ENCODE measurements at regions not wholly inside any gene's neighbourhood (a gene's known extent, or its start where the extent isn't known, plus 50 kb on each side); places are given as distances from the start of the nearest gene placed in this dataset.

DNA sequence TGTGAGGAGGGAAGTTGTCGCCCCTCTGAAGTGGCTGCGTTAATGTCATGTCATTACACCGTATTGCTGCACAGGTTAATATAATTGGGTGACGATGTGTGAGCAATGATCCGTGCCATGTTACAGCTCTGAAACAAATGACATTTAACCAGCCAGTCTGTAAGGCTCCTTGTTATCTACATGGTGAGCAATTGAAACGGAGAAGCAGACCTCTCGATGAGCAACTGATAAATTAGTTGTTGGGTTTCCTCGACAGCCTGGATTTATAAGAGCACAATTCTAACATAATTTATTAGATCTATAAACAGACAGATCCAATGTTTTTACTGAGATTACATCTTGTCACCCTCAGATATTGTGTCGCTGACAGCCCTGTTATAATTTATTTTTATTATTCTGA is 49.9 kb upstream of the MAFB start:
- DNase-seq (ENCODE audit: low read depth) = no peak

DNA sequence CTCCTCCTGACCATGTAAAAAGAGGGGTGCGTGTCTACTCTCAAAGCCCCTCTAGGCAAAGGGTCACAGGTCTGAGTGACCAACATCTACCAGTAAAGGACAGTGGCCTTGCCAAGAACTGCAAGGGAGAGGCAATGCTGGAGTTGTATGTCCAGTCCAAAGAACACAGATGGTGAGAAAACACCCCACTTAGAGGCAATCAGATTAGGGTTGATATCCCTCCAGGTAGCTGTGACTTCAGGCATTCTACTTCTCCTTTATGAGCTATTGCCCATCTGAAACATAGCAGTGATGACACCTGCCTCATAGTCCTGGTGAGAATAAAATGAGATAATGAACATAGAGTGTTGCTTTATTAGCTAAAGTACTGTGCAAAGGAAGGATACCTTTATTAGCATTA is 50.8 kb upstream of the MAFB start:
- no peak for DNase-seq (ENCODE audit: low read depth)

DNA sequence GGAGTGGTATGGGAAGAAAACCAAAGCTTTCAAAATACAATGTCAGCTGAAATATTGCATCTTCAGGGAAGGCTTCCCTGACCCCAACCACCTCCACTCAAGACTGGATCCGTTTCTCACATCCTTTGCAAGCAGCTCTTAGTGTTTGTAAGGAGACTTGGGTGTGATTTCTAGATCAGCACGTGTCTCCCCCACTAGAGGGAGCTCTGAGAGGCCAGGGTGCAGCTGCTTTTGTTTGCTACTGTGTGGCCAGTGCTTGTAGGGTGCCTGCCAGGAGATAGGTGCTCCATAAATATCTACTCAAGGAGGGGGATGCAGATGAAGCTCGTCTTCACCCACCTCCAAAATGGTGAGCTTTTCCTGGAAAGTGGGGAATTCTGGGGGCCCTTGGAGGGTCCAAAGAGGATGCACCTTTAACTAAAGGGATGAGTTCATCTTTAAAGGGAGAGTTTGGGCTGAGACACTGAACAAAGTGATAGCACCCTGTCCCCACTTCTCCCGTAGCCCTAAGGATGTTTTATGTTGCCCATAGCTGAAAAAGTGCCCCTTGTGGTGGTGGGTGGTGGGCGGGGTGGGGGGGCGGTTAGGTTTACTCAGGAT is 52.6 kb upstream of the MAFB start:
- no peak for DNase-seq (ENCODE audit: low read depth)

DNA sequence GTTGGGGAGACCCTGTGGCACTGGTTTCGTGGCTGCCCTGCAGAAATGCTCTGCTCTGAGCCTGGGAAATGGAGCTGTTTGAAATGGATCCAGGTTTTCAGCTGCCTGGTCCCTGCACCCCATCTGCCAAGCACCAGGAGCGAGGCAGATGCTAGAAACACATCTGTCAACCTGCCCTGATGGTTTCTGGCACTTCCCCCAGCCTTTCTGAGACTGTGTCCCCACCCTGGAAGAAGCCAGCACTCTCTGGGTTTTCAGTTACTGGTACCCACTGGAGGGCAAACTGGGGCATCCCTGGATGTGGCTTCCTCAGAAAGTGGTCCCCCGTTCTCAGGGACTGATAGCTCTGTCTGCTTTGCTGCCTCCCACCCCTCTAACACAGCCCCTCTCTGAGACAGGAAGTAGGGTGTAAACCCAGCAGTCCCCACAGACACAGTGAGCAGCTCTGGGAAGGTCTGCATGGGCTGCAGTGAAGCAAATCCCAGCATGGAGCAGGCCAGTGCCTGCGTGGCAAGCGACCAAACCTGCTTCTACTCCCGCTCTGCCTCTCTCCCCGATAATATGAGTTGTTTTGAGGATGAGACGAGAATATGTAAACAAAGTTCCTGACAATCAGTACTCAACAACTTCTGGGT is 54.2 kb upstream of the MAFB start:
- no peak for DNase-seq (ENCODE audit: low read depth)

DNA sequence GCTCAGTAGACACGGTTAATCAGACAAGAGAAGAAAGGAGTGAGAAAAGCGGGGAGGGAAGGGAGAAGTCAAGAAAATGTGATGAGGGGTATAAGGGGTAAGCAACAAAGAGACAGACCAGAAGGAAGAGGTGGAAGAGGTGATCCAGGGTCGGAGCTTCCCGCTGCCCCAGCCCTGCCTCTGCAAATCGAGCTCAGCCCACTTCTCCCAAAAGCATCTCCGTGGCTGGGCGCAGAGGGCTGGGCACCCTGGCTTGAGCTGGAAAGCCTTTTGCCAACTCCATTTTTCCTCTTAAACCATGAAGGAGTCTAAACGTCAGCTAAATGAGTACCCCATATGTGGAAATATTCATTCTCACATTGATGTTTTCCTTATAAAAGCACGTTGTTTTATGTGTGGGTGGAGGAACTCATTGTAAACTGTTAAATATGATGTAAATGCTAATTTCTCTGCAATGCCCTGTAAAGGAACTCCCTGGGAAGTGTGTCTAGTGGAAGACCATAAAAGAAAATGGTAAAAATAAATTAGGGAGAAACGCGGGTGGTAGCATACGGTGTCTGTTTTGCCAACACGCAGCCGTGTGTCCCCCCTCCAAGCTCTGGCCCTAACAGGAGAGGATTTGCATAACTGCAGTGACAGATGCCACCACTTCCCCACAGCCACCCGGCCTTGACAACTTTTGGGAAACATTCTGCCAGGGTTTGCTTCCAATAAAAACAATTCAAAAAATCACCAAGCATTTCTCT is 55.2 kb upstream of the MAFB start:
- no peak for DNase-seq (ENCODE audit: low read depth)

DNA sequence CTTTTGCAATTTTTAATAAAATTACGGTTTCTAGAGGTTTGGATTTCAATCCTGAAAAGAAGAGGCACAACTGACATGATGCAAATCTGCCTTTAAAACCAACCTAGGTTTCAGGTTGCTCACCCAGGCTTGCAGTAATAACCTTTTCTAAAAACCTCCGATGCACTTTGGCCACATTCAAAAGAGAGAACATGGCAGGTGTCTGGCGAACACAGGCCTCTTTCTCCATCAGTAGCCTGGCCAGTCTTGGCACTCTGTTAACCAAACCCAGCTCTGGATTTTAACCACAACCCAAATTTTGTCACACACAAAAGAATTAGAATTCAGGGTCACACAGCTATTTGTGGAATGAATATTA is 55.8 kb upstream of the MAFB start:
- no peak for DNase-seq (ENCODE audit: low read depth)

DNA sequence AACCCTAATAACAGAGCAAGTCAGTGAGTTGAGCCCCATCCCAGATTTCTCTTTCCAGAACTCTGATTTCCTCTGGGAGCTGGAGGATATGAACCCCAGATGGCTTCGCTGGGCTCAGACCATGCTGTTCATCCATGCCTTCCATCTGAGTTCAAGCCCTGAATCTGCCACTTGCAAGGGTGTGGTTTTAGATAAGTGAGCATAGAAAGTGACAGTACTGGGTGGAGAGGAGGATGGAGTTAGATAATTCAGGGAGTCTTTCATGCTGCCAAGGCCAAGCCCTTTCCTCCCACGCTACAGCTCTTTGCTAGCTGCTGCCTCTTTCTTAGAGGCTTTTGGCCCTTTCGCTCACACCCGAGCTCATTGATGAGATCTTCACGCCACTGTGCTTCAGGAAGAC is 57.2 kb upstream of the MAFB start:
- DNase-seq (ENCODE audit: low read depth) = no peak

DNA sequence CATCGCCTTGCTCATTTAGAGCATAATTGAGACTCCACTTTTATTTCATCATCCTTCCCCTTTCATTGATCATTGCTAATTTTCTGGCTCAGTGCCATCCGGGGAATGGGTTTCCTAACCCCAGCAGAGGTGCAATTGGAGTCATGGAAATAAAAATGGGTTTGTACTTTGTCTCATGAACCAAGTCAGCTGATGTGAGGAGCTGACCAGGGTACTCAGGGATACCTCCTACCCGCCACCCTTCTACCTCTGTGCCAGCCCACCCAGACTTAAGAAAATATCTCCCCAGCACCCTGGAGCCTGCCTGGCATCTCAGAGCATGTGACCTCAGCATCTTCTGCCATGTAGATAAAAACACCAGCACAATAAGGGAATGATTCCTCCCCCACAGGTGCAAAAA is 59.1 kb upstream of the MAFB start:
- no peak for DNase-seq (ENCODE audit: low read depth)

DNA sequence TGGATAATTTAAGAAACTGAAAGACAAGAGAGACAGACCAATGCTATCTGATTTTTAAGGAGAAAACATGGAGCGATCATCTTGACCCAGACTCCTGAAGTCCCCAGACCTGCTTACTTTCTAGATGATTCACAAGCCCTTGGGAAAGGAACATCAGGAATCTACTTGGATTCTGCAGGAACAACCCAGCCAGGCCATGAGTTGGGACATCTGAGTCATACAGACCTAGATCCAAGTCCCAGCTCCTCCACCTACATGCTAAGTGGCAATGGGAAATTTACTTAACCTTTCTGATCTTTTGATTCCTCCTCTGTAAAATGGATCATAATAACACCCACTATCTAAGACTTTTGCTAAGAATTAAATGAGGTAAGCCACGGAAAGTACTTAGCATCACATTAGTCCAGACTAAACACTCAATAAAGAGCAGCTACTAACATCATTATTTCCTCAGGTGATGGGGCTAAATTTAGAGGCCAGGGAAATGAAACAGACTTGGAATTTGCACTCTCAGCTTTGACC is 61.0 kb upstream of the MAFB start:
- no peak for DNase-seq (ENCODE audit: low read depth)

DNA sequence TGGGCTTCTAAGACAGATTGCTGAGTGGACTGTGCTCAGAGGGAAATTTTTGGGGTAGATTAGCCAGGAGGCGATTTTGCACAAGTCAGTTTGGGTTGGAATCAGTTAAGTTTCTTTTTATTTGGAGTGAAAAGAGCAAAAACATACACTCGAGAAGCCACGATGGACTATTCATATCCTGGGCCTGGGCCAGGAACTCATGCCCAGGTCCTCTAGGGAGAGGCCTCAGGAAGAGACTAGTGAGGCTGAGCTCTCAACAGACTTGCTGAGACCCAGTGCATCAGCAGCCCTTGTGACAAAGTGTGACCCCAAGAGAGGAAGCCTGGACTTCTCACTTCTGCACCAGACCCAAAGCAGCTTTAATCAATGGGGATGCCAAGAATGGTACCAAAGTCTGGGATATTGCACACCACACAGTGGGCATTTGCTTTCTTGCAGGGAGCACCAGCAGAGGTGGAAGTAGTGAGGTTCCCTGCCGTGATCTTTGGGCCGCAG is 61.6 kb upstream of the MAFB start:
- no peak for DNase-seq (ENCODE audit: low read depth)

DNA sequence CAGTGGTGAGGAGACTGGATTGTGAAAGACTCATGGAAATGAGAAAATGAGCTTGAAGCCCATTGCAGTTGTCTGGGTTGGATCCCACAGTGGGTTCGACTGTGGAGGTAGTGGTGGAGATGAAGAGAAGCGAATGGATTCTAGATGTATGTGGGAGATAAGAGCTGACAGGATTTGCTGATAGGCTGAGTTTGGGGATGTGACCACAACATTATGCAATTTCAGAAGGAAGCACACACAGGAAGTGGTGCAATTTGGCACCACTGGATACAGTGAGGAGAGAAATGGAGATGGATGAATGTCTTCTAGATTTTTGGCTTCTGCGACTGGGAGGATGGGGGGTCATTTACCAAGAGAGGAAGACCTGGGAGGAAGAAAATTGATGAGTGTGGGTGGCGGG is 64.4 kb upstream of the MAFB start:
- no peak for DNase-seq (ENCODE audit: low read depth)

DNA sequence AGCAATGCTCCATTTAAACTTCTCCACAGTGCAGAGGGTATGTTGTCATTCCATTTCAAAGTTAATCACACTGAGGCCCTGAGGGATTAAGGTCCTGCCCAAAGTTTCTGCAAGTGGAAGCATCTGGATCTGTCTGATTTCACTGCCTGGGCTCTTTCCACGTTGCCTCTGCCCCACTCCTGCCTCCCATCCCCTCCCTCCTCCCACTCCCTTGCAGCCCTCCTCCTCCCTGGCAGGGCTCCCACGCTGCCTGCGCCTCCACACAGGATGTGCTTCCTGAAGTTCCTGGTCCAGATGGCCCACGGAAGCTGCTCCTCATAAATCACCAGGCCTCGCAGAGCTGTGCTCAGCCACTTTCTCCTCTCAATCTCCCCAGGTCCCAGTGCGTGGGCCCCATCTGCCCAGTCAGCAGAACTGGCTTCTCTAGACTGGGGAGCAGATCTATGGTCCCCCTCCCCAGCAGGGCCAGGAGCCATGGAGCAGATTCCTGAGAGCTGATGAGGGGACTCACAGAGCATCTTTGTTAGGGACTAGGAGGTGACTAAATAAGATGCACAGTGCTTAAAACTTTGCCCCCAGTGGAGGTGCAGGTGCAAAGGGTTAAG is 65.4 kb upstream of the MAFB start:
- DNase-seq (ENCODE audit: low read depth) = no peak

DNA sequence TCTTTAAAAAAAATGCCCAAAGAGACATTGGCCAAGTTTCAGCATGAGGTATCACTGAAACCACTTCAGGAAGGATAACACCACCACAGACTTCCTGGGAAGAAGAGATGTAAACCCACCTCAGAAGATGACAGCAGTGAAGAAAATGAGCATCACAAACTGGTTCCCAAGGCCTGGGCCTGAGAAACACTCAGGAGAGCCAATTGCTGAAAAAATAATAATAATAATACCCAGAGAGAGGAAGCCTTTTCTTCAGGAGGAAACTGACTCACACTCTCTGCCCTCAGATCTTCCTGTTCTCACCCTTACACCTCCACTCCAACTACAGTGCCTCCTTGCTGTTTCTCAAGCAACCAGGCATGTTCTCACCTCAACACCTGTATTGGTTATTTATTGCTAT is 68.1 kb upstream of the MAFB start:
- no peak for DNase-seq (ENCODE audit: low read depth)

DNA sequence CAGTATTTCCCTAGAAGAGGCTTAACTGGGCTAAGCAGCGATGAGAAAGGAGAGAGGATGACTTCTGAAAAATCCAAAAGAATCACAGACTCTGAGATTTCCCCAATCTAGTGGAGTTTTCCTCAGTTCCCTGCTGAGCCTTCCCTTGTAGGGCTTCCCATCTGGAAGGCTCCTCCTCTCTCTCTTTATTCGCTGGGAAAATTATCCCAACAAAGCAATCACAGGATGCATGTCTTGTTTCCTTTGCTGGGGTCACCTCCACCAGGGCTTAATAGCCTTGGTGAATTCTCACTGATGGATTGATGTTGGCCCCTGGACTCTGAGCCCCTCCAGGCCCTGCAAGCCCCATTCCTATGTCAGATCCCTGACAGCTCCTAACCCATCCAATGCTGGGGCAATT is 69.8 kb upstream of the MAFB start:
- no peak for DNase-seq (ENCODE audit: low read depth)

DNA sequence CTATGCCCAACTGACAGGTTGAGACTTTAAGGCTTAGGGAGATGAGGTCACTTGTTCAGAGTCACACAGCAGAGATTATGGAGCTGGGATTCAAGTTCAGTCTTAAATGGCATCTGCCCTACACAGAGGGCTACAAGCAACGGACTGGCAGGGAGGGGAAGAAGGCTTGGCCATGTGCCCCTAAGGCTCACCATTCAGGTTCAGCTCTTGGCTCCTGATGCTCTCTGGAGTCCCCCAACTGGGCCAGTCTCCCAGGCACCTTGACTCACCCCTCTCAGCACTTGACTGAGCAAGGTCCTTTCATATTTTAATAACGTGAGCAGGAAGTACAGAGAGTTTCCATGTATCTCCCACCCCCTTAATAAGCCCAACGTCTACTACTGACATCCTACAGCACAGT is 71.4 kb upstream of the MAFB start:
- no peak for DNase-seq (ENCODE audit: low read depth)

DNA sequence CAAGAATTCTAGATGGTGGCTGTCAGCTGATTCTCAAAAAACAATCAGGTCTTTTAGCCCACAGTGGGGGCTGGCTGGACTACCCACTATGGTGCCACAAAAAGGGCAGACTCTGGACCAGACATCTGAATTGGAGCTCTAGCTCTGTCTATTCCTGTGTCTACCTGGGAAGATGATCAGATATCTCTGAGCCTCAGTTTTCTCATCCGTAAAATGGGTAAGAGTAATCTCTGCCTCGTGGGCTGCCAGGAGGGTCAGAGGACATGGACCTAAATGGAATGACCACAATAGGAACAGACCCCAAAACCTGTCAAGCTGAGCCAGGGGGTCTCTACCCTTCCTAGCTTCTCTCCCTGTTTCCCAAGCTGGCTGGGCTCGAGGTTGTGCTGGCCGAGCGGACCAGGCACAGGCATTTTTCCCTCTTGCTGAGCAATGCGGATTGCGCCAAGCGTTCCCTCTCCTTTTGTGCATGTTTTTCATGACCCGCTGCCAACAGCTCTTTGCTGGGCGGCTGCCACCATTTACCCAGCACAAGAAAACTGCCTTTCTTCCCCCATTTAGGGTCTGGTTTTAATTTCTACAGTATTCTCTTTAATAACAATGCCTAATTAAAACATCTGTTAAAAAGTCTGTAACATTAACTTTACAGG is 74.7 kb upstream of the MAFB start:
- no peak for DNase-seq (ENCODE audit: low read depth)

DNA sequence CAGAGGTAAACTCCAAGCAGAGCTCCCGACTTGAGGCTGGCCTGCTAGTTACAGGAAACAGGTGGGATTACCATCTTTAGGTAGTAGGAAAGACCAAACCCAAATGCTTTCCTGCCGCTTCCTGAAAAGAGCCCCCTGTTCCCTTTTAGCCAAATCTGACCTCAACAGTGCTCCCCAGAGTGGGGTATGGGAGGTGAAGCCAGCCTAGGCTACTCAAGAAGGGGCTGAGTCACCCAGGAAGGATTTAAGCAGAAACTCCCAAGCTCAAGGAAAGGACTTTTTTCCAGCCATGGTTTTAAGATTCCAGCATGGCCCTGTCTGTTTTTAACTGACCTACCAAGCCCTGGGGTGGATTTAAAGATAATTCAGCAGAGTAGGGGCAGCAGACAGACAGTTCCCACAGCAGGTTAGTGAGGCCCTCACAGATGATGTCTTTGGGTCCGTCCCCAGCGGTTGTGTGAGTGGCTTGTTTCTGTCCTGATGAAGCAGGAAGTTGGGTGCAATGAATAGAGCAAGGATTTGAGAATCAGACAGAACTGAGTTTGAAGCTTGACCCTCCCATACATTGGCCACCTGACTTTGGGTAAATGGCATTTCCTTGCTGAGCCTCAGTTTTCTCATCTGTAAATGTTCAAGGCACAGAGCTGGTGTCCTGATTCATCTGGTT is 76.9 kb upstream of the MAFB start:
- DNase-seq (ENCODE audit: low read depth) = no peak

DNA sequence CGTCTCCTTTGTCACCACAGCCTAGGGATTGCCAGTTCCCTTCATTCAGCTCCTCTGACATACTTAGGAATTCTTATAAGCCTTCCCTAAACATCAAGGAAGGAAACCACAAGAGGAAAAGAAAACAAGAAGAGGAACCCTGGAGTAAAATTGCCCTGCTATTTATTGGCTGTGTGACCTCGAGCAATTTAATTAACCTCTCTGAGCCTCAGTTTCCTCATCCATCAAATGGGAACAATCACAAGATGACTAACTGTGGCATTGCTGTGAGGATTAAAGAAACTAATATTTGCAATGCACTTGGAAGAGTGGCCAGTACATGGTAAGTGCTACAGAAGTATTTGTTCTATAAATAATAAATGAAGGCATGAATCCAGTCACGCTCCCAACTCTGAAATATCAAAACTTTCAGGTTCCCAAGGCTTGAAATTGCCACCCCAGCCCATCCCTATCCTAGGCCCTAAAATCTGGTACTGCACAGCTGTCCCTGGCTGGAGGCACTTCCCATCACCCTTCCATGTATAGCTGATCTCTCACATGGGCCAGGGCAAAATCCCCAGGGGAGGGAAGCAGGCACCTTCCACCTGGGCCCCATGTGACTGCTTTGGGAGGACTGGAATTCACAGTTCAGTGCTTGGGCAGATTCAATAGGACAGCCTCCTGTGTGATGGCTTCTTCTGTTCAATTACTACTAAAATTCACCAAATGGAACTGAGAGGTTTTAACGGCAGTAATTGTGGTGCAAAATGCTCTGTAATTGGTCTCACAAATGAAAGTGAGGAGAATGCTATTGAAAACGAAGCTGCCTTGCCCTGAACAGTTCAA is 78.0 kb upstream of the MAFB start:
- DNase-seq (ENCODE audit: low read depth) = no peak

DNA sequence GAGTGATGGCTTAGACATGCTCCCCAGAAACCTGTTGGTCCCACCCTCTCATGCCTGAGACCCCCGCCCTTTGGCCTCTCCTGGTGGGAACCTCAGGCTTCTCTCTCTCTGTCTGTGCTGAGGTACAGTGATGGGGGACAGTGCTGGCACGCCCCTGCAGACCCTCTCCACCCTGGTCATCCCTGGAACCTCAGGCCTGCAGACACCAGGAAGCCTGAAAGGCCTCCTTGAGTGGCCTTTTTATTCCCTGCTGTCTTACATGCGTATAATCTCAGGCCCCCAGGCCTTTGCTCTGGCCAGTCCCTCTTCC is 78.5 kb upstream of the MAFB start:
- no peak for DNase-seq (ENCODE audit: low read depth)

DNA sequence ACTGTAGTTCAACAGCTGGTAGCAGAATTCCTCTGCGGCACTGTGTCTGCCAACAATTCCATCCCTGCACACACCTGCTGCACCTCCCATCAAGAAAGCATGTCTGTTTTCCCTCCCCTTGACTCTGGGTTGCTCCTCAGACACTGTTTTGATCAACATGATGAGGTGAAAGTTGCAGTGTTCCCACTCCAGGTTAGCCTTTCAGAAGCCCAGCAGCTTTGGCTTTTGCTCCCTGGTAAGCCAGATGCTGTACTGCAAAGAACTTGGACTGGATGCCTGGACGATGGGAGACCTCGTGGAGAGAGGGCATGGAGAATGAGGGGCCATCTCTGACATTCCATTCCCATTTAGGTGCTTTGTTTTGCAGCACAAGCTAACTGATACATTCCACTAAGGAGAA is 79.1 kb upstream of the MAFB start:
- DNase-seq (ENCODE audit: low read depth) = no peak

DNA sequence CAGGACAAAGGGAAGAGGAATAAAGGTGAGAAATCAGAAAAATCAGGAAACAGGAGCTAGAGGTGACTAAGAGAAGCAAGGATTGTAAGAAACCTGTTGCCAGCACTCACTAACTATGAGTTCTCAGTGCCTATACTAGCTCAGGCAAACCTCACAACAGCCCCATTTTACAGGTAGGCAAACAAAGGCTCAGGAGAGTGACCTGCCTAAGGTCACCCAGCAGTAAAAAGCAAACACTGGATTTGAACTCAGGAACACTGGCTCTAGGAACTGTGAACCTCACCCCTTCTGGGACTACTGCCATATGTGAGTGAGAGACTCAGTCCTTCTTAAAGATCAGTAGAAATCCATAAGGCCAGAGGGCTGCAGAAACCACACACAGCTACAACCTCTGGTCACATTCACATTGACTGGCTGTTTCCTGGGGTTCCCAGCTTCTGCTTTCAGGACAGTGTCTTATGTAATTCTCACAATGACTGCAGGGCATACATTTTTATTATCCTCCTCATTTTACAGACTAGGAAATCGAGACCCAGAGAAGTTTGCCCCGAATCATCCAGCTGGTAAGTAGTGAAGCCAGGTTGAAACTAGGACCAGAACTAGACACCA is 80.7 kb upstream of the MAFB start:
- no peak for DNase-seq (ENCODE audit: low read depth)
